Uterus (tissue), 3 donors: ENCODE measurements at regions not wholly inside any gene's neighbourhood (a gene's known extent, or its start where the extent isn't known, plus 50 kb on each side); places are given as distances from the start of the nearest gene placed in this dataset.

Source experiments
- DNase-seq, 2 donors: peaks; one replicate each; pipeline ENCODE4 v3.0.0-alpha.2; 2019 to 2020
- H3K27ac ChIP-seq, 2 donors: fragments of 200-600 bp; sonication (generic); 1 replicate in 1 of 2; 2 replicates in 1 of 2; pipeline ENCODE4 v1.5.1; 2016 to 2018
- H3K27me3 ChIP-seq, 2 donors: fragments of 200-600 bp; sonication (generic); one replicate each; pipeline ENCODE4 v1.5.1; 2018 to 2019; ENCODE audit warnings: control low read depth in 1 of 2
- H3K36me3 ChIP-seq, 2 donors: fragments of 200-600 bp; sonication (generic); one replicate each; pipeline ENCODE4 v1.5.1; 2019; ENCODE audit warnings: control low read depth in 1 of 2
- H3K4me1 ChIP-seq, 2 donors: fragments of 200-600 bp; sonication (generic); one replicate each; pipeline ENCODE4 v1.5.1; 2018 to 2019; ENCODE audit warnings: control low read depth in 1 of 2
- H3K4me3 ChIP-seq, 2 donors: fragments of 200-600 bp; sonication (generic); 1 replicate in 1 of 2; 2 replicates in 1 of 2; pipeline ENCODE4 v1.5.1; 2018 to 2019; ENCODE audit warnings: mild to moderate bottlenecking in 1 of 2
- H3K9me3 ChIP-seq, 2 donors: fragments of 200-600 bp; sonication (generic); one replicate each; pipeline ENCODE4 v1.5.1; 2019; ENCODE audit warnings: control low read depth in 1 of 2
- POLR2A ChIP-seq, 2 donors: fragments of 450-650 bp; IDR thresholded peaks; one replicate each; pipeline ENCODE4 v1.6.1; 2016; ENCODE audit warnings: antibody characterized with exemption in 2 of 2, mild to moderate bottlenecking in 1 of 2, moderate library complexity in 1 of 2
- intact Hi-C: fragments of 100-400 bp; cut with DNase I; formaldehyde crosslinking; loops from one replicate; pipeline ENCODE4 v1.15.1; 2023; ENCODE audit warnings: low total_unique reads
- TF ChIP-seq, protein P1 (sequence below), 4 experiments: fragments of 200-600 bp in 2 of 4; fragments of 450-650 bp in 2 of 4; sonication (generic) in 2 of 4; IDR thresholded peaks; one replicate each; pipeline ENCODE4 v1.5.1; 2016 to 2019; ENCODE audit warnings: antibody characterized with exemption in 4 of 4, mild to moderate bottlenecking in 2 of 4, moderate library complexity in 1 of 4
- donor health status: DM: yes; HTN: yes; CAD: no.

GRCh38 chr3:159866201-159866746 lies 122.4 kb upstream of the IL12A start:
- no peak overlapping the region for H3K4me3 ChIP-seq
- TF ChIP-seq POLR2A (IDR thresholded peaks at IDR 0.05) = no peak
- TF ChIP-seq, protein P1, sequence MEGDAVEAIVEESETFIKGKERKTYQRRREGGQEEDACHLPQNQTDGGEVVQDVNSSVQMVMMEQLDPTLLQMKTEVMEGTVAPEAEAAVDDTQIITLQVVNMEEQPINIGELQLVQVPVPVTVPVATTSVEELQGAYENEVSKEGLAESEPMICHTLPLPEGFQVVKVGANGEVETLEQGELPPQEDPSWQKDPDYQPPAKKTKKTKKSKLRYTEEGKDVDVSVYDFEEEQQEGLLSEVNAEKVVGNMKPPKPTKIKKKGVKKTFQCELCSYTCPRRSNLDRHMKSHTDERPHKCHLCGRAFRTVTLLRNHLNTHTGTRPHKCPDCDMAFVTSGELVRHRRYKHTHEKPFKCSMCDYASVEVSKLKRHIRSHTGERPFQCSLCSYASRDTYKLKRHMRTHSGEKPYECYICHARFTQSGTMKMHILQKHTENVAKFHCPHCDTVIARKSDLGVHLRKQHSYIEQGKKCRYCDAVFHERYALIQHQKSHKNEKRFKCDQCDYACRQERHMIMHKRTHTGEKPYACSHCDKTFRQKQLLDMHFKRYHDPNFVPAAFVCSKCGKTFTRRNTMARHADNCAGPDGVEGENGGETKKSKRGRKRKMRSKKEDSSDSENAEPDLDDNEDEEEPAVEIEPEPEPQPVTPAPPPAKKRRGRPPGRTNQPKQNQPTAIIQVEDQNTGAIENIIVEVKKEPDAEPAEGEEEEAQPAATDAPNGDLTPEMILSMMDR (IDR thresholded peaks at IDR 0.05) = no peak
- H3K27ac ChIP-seq = peak overlapping the region; percentile 75 to 76
- H3K4me1 ChIP-seq = peaks cover 0 to 13% of the 10 kb centered on the region in 2 donors
- H3K36me3 ChIP-seq = no peaks in the 10 kb centered on the region
- no peaks in the 10 kb centered on the region for H3K9me3 ChIP-seq
- intact Hi-C loops = no loop called here
- no peaks in the 10 kb centered on the region for H3K27me3 ChIP-seq
- DNase-seq = no peak

GRCh38 chr3:159867372-159867771 lies 121.3 kb upstream of the IL12A start:
- Histone ChIP-seq H3K27ac (peak overlapping the region; percentile 75 to 76), H3K4me1 (peaks cover 0 to 13% of the 10 kb centered on the region in 2 donors), H3K9me3 (no peaks in the 10 kb centered on the region), H3K27me3 (no peaks in the 10 kb centered on the region), H3K36me3 (no peaks in the 10 kb centered on the region), H3K4me3 (no peak overlapping the region)
- TF ChIP-seq, protein P1 (IDR thresholded peaks at IDR 0.05) = no peak
- TF ChIP-seq POLR2A (IDR thresholded peaks at IDR 0.05) = no peak
- intact Hi-C loops = no loop called here
- DNase-seq = no peak

DNA sequence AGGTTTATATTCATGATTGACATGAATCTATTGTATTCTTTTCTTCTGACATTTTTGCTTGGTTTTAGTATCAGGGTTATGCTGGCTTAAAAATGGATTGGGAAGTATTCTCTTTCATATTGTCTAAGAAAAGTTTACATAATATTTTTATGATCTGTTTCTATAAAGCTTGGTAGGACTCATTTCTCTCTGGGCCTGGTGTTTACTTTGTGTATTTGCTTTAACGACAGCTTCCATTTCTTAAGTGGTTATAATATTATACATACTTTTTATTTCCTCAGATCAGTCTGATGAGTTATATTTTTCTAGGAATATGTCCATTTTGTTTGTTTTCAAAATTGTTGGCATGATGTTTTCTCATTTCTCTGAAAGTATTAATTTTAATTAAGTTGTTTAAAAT lies 117.9 kb upstream of the IL12A start:
- Histone ChIP-seq H3K36me3 (no peaks in the 10 kb centered on the region), H3K4me1 (peaks cover 0 to 6% of the 10 kb centered on the region in 2 donors), H3K27me3 (no peaks in the 10 kb centered on the region), H3K9me3 (no peaks in the 10 kb centered on the region), H3K27ac (no peak overlapping the region), H3K4me3 (no peak overlapping the region)
- intact Hi-C loops = no loop called here
- no peak for TF ChIP-seq POLR2A (IDR thresholded peaks at IDR 0.05)
- TF ChIP-seq, protein P1 (IDR thresholded peaks at IDR 0.05) = no peak
- DNase-seq = no peak

DNA sequence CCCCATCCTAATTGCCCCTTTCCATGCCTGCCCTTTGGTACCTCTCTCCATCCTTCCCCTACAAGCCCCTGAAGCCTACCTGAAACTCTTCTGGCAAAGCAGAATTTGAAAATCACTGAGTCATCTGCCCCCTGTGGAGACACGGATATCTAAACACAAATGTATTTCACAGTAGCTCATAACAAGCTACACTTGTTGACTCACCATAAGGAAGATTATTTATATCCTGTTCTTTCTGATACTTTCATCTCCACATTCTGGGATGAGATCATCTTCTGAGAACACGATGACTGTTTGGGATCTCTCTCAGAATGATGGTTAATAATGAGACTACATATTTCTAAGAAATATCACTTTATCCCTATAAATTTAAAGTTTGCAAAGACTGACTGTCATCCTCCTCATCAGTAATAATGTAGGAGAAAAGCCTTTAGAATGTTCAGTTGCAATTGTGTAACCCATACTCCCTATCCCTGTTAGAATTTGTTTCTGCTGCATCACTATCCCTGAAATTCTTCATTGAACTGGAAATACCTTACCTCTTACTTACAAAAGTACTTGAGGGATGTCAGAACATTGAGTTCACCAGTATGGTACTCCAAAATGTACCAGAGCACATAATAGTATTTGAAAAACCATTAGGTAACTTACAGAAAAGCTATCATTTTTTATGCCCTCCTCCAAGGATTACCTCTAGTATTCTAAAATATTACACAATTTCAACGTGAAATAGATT lies 116.1 kb upstream of the IL12A start:
- Histone ChIP-seq H3K9me3 (no peaks in the 10 kb centered on the region), H3K4me3 (no peak overlapping the region), H3K4me1 (no peaks in the 10 kb centered on the region), H3K36me3 (no peaks in the 10 kb centered on the region), H3K27ac (peak overlapping the region; percentile 23 to 30), H3K27me3 (no peaks in the 10 kb centered on the region)
- no peak for DNase-seq
- TF ChIP-seq POLR2A (IDR thresholded peaks at IDR 0.05) = no peak
- TF ChIP-seq, protein P1 (IDR thresholded peaks at IDR 0.05) = no peak
- intact Hi-C loops = no loop called here

DNA sequence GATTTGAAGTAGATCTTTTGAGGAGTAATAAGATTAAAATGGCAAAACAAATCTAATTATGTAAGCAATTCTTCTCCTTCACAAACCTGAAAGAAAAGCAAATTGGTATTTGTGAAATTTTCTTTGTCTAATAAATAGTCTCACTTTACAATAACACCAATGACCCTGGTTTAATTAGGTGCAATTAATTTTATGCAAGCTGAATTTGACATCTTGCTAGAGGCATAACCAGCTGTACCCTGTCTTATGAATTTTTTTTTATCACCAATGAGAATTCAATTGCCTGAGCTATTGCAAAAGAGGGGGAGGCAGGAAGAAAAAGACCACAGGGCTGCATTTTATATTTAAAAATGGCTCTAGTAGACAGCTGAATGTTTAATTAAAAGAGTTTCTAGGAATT lies 113.5 kb upstream of the IL12A start:
- intact Hi-C loops = no loop called here
- Histone ChIP-seq H3K27ac (no peak overlapping the region), H3K27me3 (no peaks in the 10 kb centered on the region), H3K36me3 (no peaks in the 10 kb centered on the region), H3K4me1 (no peaks in the 10 kb centered on the region), H3K9me3 (no peaks in the 10 kb centered on the region), H3K4me3 (no peak overlapping the region)
- DNase-seq = no peak
- TF ChIP-seq, protein P1 (IDR thresholded peaks at IDR 0.05) = no peak
- TF ChIP-seq POLR2A (IDR thresholded peaks at IDR 0.05) = no peak
